CD4-positive, alpha-beta T cell (primary cell): ENCODE measurements at regions not wholly inside any gene's neighbourhood (a gene's known extent, or its start where the extent isn't known, plus 50 kb on each side); places are given as distances from the start of the nearest gene placed in this dataset.

ENCODE experiments used
- ATAC-seq: fragments of 200-7000 bp; cut with Tn5 transposase; one replicate; pipeline ENCODE4 v1.10.0; 2022; ENCODE audit warnings: mild to moderate bottlenecking; ENCODE audit not compliant: poor library complexity
- CTCF ChIA-PET: fragments of 350-600 bp; sonication (Branson Sonifier 250); formaldehyde crosslinking; loops from one replicate; lab custom pipeline; 2021; ENCODE audit warnings: antibody characterized with exemption, inconsistent platforms; lab: Charles Lee
- POLR2A ChIA-PET: fragments of 350-600 bp; sonication (Branson Sonifier 250); formaldehyde crosslinking; loops from one replicate; lab custom pipeline; 2021; ENCODE audit warnings: antibody characterized with exemption, inconsistent platforms; lab: Charles Lee
- DNase-seq, 14 experiments: peaks; one replicate each; pipeline ENCODE4 v3.0.0-alpha.2; 2013 to 2020; ENCODE audit warnings: mixed read lengths in 2 of 14
- H3K27ac ChIP-seq, 2 donors: one replicate each; pipeline versions ENCODE4 v1.5.1 to v1.7.0; 2013; ENCODE audit warnings: low read length in 2 of 2, low read depth in 1 of 2, mild to moderate bottlenecking in 1 of 2
- H3K27me3 ChIP-seq, 2 experiments: 1 replicate in 1 of 2; 2 replicates in 1 of 2; pipeline versions ENCODE4 v1.6.1 to v1.7.0; 2013; ENCODE audit warnings: low read length in 2 of 2, control low read depth in 1 of 2, mild to moderate bottlenecking in 1 of 2, moderate library complexity in 1 of 2; ENCODE audit not compliant: insufficient read depth in 2 of 2, control insufficient read depth in 1 of 2
- H3K36me3 ChIP-seq: one replicate; pipeline ENCODE4 v1.6.1; 2013; ENCODE audit warnings: low read length, control low read depth; ENCODE audit not compliant: insufficient read depth
- H3K4me1 ChIP-seq: one replicate; pipeline ENCODE4 v1.6.1; 2013; ENCODE audit warnings: low read length, control low read depth; ENCODE audit not compliant: insufficient read depth
- H3K4me3 ChIP-seq: one replicate; pipeline ENCODE4 v1.5.1; 2013; ENCODE audit warnings: mild to moderate bottlenecking, low read length, moderate library complexity
- H3K9me3 ChIP-seq, 2 experiments: 1 replicate in 1 of 2; 2 replicates in 1 of 2; pipeline versions ENCODE4 v1.6.1 to v1.7.0; 2013; ENCODE audit warnings: low read length in 2 of 2, mild to moderate bottlenecking in 2 of 2, control low read depth in 1 of 2, moderate library complexity in 1 of 2; ENCODE audit not compliant: control insufficient read depth in 1 of 2, insufficient read depth in 1 of 2
- H3K27ac Mint-ChIP-seq: one replicate; pipeline ENCODE4 v1.8.0; 2020; ENCODE audit warnings: mixed read lengths
- H3K27me3 Mint-ChIP-seq: one replicate; pipeline ENCODE4 v1.8.0; 2021; ENCODE audit warnings: mixed read lengths
- H3K36me3 Mint-ChIP-seq: one replicate; pipeline ENCODE4 v1.8.0; 2021; ENCODE audit warnings: low read depth, mixed read lengths
- H3K4me1 Mint-ChIP-seq: one replicate; pipeline ENCODE4 v1.8.0; 2021; ENCODE audit warnings: low read depth, mixed read lengths
- H3K4me3 Mint-ChIP-seq: one replicate; pipeline ENCODE4 v1.8.0; 2020; ENCODE audit warnings: mild to moderate bottlenecking, mixed read lengths
- H3K9me3 Mint-ChIP-seq: one replicate; pipeline ENCODE4 v1.8.0; 2020; ENCODE audit warnings: mixed read lengths
- CTCF ChIP-seq: fragments of 200-600 bp; IDR thresholded peaks from one replicate; pipeline ENCODE4 v1.8.0; 2022; ENCODE audit warnings: antibody characterized with exemption, mild to moderate bottlenecking
- intact Hi-C, 2 experiments: fragments of 100-400 bp; cut with DNase I in 1 of 2; cut with micrococcal nuclease in 1 of 2; formaldehyde crosslinking; loops; one replicate each; pipeline versions ENCODE4 v1.15.1 to v1.9.0; 2023 to 2025; cut with DNase I, micrococcal nuclease

- Histone ChIP-seq H3K27me3 (peaks cover 0 to 2% of the 10 kb centered on the region in 2 experiments), H3K4me3 (no peak overlapping the region), H3K36me3 (no peaks in the 10 kb centered on the region), H3K9me3 (no peaks in the 10 kb centered on the region), H3K4me1 (no peaks in the 10 kb centered on the region), H3K27ac (no peak overlapping the region)
- ChIA-PET POLR2A (no interaction called here), CTCF (no interaction called here)
- Mint-ChIP-seq H3K27me3 (peaks cover 7% of the 10 kb centered on the region), H3K4me3 (no peak overlapping the region), H3K4me1 (no peaks in the 10 kb centered on the region), H3K27ac (no peak overlapping the region), H3K36me3 (no peaks in the 10 kb centered on the region), H3K9me3 (no peaks in the 10 kb centered on the region)
- no peak for DNase-seq
- no peak for ATAC-seq
- no peak for TF ChIP-seq CTCF
- intact Hi-C loops = no loop called here
Measured at GRCh38 chr21:45347712-45348499, 57.1 kb upstream of the COL18A1 start.

- Histone ChIP-seq H3K4me1 (no peaks in the 10 kb centered on the region), H3K4me3 (no peak overlapping the region), H3K27me3 (no peaks in the 10 kb centered on the region), H3K36me3 (no peaks in the 10 kb centered on the region), H3K9me3 (no peaks in the 10 kb centered on the region), H3K27ac (no peak overlapping the region)
- ChIA-PET POLR2A (no interaction called here), CTCF (no interaction called here)
- DNase-seq (no peak), ATAC-seq (no peak)
- Mint-ChIP-seq H3K9me3 (no peaks in the 10 kb centered on the region), H3K4me1 (no peaks in the 10 kb centered on the region), H3K27me3 (peaks cover 3% of the 10 kb centered on the region), H3K36me3 (no peaks in the 10 kb centered on the region), H3K4me3 (no peak overlapping the region), H3K27ac (no peak overlapping the region)
- intact Hi-C loops = no loop called here
- no peak for TF ChIP-seq CTCF
Measured at GRCh38 chr21:45348591-45349327, 56.2 kb upstream of the COL18A1 start.

- no peaks in the 10 kb centered on the region for H3K36me3 ChIP-seq
- Mint-ChIP-seq H3K36me3 (no peaks in the 10 kb centered on the region), H3K4me1 (peaks cover 5% of the 10 kb centered on the region), H3K27ac (no peak overlapping the region), H3K4me3 (no peak overlapping the region), H3K9me3 (no peaks in the 10 kb centered on the region), H3K27me3 (no peaks in the 10 kb centered on the region)
- no peaks in the 10 kb centered on the region for H3K27me3 ChIP-seq
- intact Hi-C loops = loop anchor here in 1 of 2 experiments (10.0 kb wide), 1 partner anchor 84 kb away; no protein-coding TSS in a partner anchor
- H3K27ac ChIP-seq = no peak overlapping the region
- ATAC-seq = no peak
- no peak for TF ChIP-seq CTCF
- no peaks in the 10 kb centered on the region for H3K4me1 ChIP-seq
- H3K4me3 ChIP-seq = no peak overlapping the region
- CTCF ChIA-PET = no interaction called here
- no peaks in the 10 kb centered on the region for H3K9me3 ChIP-seq
- DNase-seq = no peak
- POLR2A ChIA-PET = no interaction called here
Measured at GRCh38 chr21:45350206-45350854, 54.6 kb upstream of the COL18A1 start.
